ENCODE measurements at regions not wholly inside any gene's neighbourhood (a gene's known extent, or its start where the extent isn't known, plus 50 kb on each side); places are given as distances from the start of the nearest gene placed in this dataset.
A peak's percentile ranks its signal among the peaks of the same experiment; 100 is the strongest.

DNA sequence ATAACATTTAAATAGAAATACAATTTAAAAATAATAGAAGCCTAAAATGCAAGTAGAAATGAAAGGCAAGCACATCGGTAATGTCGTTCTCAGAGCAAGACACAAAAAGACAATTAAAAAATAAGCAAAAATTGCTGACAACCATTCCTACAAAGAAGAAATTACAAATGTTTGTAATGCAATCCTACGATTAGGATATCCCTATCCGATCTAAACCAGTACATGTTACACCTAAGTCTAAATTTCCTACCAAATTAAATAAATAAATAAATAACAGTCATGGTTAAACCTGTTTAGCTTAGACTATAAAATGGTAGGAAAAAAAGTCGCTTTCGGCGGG is 90.0 kb downstream of the ANXA2R start:
- peaks cover 16% of the 10 kb centered on the region; the same call in 1 of the 2 replicates for H3K9me3 ChIP-seq (replicated peaks; ENCODE audit: control insufficient read depth, insufficient read depth, low read depth, low read length)
- 92% methylated on average over 7 of the region's 7 CpGs for WGBS (ENCODE audit: insufficient coverage, low coverage, missing lambda C conversion rate)
- H3K79me2 ChIP-seq (ENCODE audit: control insufficient read depth, insufficient read depth, low read length): no peaks in the 10 kb centered on the region
- H3K4me1 ChIP-seq (replicated peaks in 1 of 2; ENCODE audit: control insufficient read depth in 2 of 2, insufficient read depth in 2 of 2, low read length in 2 of 2): peaks cover 0 to 9% of the 10 kb centered on the region in 2 experiments; a peak in 2 of 5 replicates
- no peak overlapping the region for H3K4me2 ChIP-seq (ENCODE audit: insufficient read depth, low read length)
- no TSS peak for BruUV-seq (replicated peaks)
- DNase-seq (ENCODE audit: extremely low read depth in 1 of 4, low spot score in 3 of 4) (no peak), FAIRE-seq (peak; percentile 59), ATAC-seq (no peak)
- no peak overlapping the region for H3K9ac ChIP-seq (ENCODE audit: insufficient read depth in 1 of 2, low read depth in 2 of 2, low read length in 2 of 2)
- no peak overlapping the region for H3K4me3 ChIP-seq
- H2AFZ ChIP-seq (ENCODE audit: low read depth, low read length): peak overlapping the region; percentile 46; the same call in 1 of the 2 replicates
- H4K20me1 ChIP-seq (replicated peaks; ENCODE audit: control insufficient read depth, insufficient read depth, low read length): no peaks in the 10 kb centered on the region
- in situ Hi-C loops (cut with MboI) (no loop called here), intact Hi-C loops (cut with micrococcal nuclease) (no loop called here)
- no peak for TF ChIP-seq ZNF518B (CRISPR knock-in tag; IDR thresholded peaks at IDR 0.05)
- no peaks in the 10 kb centered on the region for H3K36me3 ChIP-seq (ENCODE audit: control insufficient read depth, insufficient read depth, low read length)
- no peaks in the 10 kb centered on the region for H3K27me3 ChIP-seq (ENCODE audit: control insufficient read depth in 2 of 2, insufficient read depth in 2 of 2, low read length in 2 of 2)
- H3K27ac ChIP-seq (ENCODE audit: extremely low read depth, low read depth, low read length): peak overlapping the region; percentile 29; the same call in 1 of the 3 replicates
- ChIA-PET POLR2A (interaction anchor here (0.6 to 1.2 kb wide), 2 partner anchors 14 to 144 kb away, joined by 3 to 4 read pairs; no protein-coding TSS in a partner anchor), CTCF (ENCODE audit: low intra/inter-chr PET ratio) (no interaction called here)
- H3K9me1 ChIP-seq (ENCODE audit: control insufficient read depth, insufficient read depth, low read length): no peaks in the 10 kb centered on the region

All from K562 (cell line).